Smooth muscle cell (in vitro differentiated cells): ENCODE measurements at regions not wholly inside any gene's neighbourhood (a gene's known extent, or its start where the extent isn't known, plus 50 kb on each side); places are given as distances from the start of the nearest gene placed in this dataset.

Experiments used
- DNase-seq: peaks from one replicate; lab custom pipeline; 2025; ENCODE audit not compliant: unreplicated experiment; lab: John Stamatoyannopoulos, UW
- H2AFZ ChIP-seq: fragments of 200-600 bp; sonication (generic); 2 replicates; pipeline ENCODE4 v1.6.0; 2016; ENCODE audit warnings: antibody characterized with exemption, low read depth, mild to moderate bottlenecking
- H3F3A ChIP-seq: fragments of 200-600 bp; sonication (generic); 2 replicates; pipeline ENCODE4 v1.6.0; 2017; ENCODE audit warnings: antibody characterized with exemption, low read depth
- H3K27ac ChIP-seq: fragments of 200-600 bp; sonication (generic); 2 replicates; pipeline ENCODE4 v1.5.1; 2016; ENCODE audit warnings: low read depth, mild to moderate bottlenecking
- H3K27me3 ChIP-seq: fragments of 200-600 bp; sonication (generic); 2 replicates; pipeline ENCODE4 v1.6.1; 2016; ENCODE audit warnings: low read depth, mild to moderate bottlenecking
- H3K36me3 ChIP-seq: fragments of 200-600 bp; sonication (generic); 2 replicates; pipeline ENCODE4 v1.5.1; 2016; ENCODE audit warnings: low read depth
- H3K4me1 ChIP-seq: fragments of 200-600 bp; sonication (generic); 2 replicates; pipeline ENCODE4 v1.5.1; 2016; ENCODE audit warnings: low read depth
- H3K4me2 ChIP-seq: fragments of 200-600 bp; sonication (generic); 2 replicates; pipeline ENCODE4 v1.6.0; 2016; ENCODE audit warnings: mild to moderate bottlenecking
- H3K4me3 ChIP-seq: fragments of 200-600 bp; sonication (generic); 2 replicates; pipeline ENCODE4 v1.5.1; 2016; ENCODE audit warnings: mild to moderate bottlenecking
- H3K79me2 ChIP-seq: fragments of 200-600 bp; sonication (generic); 2 replicates; pipeline ENCODE4 v1.6.0; 2016; ENCODE audit warnings: low read depth, mild to moderate bottlenecking
- H3K9ac ChIP-seq: fragments of 200-600 bp; sonication (generic); 2 replicates; pipeline ENCODE4 v1.6.0; 2016; ENCODE audit warnings: low read depth
- H3K9me3 ChIP-seq: fragments of 200-600 bp; sonication (generic); replicated peaks from 2 replicates; pipeline ENCODE4 v1.5.1; 2016; ENCODE audit warnings: low read depth
- H4K20me1 ChIP-seq: fragments of 200-600 bp; sonication (generic); 2 replicates; pipeline ENCODE4 v1.6.0; 2016; ENCODE audit warnings: low read depth
- CTCF ChIP-seq: fragments of 200-600 bp; sonication (generic); IDR thresholded peaks from 2 replicates; pipeline ENCODE4 v1.5.1; 2017; ENCODE audit warnings: borderline replicate concordance, mild to moderate bottlenecking, antibody characterized with exemption; ENCODE audit not compliant: insufficient read depth, poor library complexity, severe bottlenecking
- WGBS: methylation state at CpG from one replicate; pipeline ENCODE4 v1.1.7; 2016; ENCODE audit warnings: low lambda C conversion rate; 5-methylcytosine and 5-hydroxymethylcytosine counted together

- Histone ChIP-seq H3K27me3 (no peaks in the 10 kb centered on the region), H3F3A (no peaks in the 10 kb centered on the region), H3K27ac (peak overlapping the region; percentile 44), H3K9ac (no peak overlapping the region), H2AFZ (no peak overlapping the region), H3K4me2 (peak overlapping the region; percentile 75), H3K36me3 (no peaks in the 10 kb centered on the region), H4K20me1 (no peaks in the 10 kb centered on the region), H3K4me1 (peaks cover 13% of the 10 kb centered on the region), H3K79me2 (no peaks in the 10 kb centered on the region), H3K9me3 (no peaks in the 10 kb centered on the region), H3K4me3 (no peak overlapping the region)
- TF ChIP-seq CTCF, result no peak
- 36% methylated on average over 5 of the region's 5 CpGs for WGBS
- DNase-seq, result no peak
These were observed 153.7 kb upstream of the EGFLAM start for GRCh38 chr5:38104497-38105230.

GRCh38 chr5:38101897-38102296, 156.5 kb upstream of the EGFLAM start:
- Histone ChIP-seq H3K27me3 (no peaks in the 10 kb centered on the region), H3K9ac (no peak overlapping the region), H3K9me3 (no peaks in the 10 kb centered on the region), H3K4me1 (peaks cover 13% of the 10 kb centered on the region), H3K79me2 (no peaks in the 10 kb centered on the region), H3K27ac (no peak overlapping the region), H3F3A (no peaks in the 10 kb centered on the region), H3K4me3 (no peak overlapping the region), H2AFZ (no peak overlapping the region), H3K4me2 (no peak overlapping the region), H3K36me3 (no peaks in the 10 kb centered on the region), H4K20me1 (no peaks in the 10 kb centered on the region)
- TF ChIP-seq CTCF, result no peak
- WGBS, result 98% methylated on average over 10 of the region's 10 CpGs
- DNase-seq, result no peak

GRCh38 chr5:38099205-38100168, 158.9 kb upstream of the EGFLAM start:
- no peak overlapping the region for H3K27ac ChIP-seq
- DNase-seq, result no peak
- no peaks in the 10 kb centered on the region for H4K20me1 ChIP-seq
- H3K79me2 ChIP-seq, result no peaks in the 10 kb centered on the region
- H3K4me2 ChIP-seq, result no peak overlapping the region
- 90% methylated on average over 3 of the region's 3 CpGs for WGBS
- H3K9me3 ChIP-seq, result no peaks in the 10 kb centered on the region
- H2AFZ ChIP-seq, result no peak overlapping the region
- peaks cover 6% of the 10 kb centered on the region for H3K4me1 ChIP-seq
- peaks cover 5% of the 10 kb centered on the region for H3K27me3 ChIP-seq
- no peaks in the 10 kb centered on the region for H3K36me3 ChIP-seq
- H3F3A ChIP-seq, result no peaks in the 10 kb centered on the region
- no peak for TF ChIP-seq CTCF
- H3K9ac ChIP-seq, result no peak overlapping the region
- no peak overlapping the region for H3K4me3 ChIP-seq
